ENCODE measurements at regions not wholly inside any gene's neighbourhood (a gene's known extent, or its start where the extent isn't known, plus 50 kb on each side); places are given as distances from the start of the nearest gene placed in this dataset.

GRCh38 chr6:109315341-109316110 lies 66.7 kb downstream of the CD164 start:
- H3K9me3 ChIP-seq (replicated peaks) = no peaks in the 10 kb centered on the region
- H3K4me3 ChIP-seq = no peak overlapping the region
- TF ChIP-seq CTCF (IDR thresholded peaks at IDR 0.05; ENCODE audit: borderline replicate concordance) = no peak
- no peaks in the 10 kb centered on the region for H3K36me3 ChIP-seq
- no peak for DNase-seq
- intact Hi-C loops (cut with micrococcal nuclease) = no loop called here
- no peak overlapping the region for H3K27ac ChIP-seq (replicated peaks)
- peaks cover 7% of the 10 kb centered on the region for H3K4me1 ChIP-seq
- no peaks in the 10 kb centered on the region for H3K27me3 ChIP-seq (ENCODE audit: low read depth)

- Histone ChIP-seq H3K36me3 (no peaks in the 10 kb centered on the region), H3K9me3 (replicated peaks) (no peaks in the 10 kb centered on the region), H3K27me3 (ENCODE audit: low read depth) (no peaks in the 10 kb centered on the region), H3K4me1 (peaks cover 7% of the 10 kb centered on the region), H3K4me3 (no peak overlapping the region), H3K27ac (replicated peaks) (no peak overlapping the region)
- intact Hi-C loops (cut with micrococcal nuclease) = no loop called here
- no peak for TF ChIP-seq CTCF (IDR thresholded peaks at IDR 0.05; ENCODE audit: borderline replicate concordance)
- no peak for DNase-seq
These were observed 68.0 kb downstream of the CD164 start for GRCh38 chr6:109314313-109314712.

- no peak for TF ChIP-seq CTCF (IDR thresholded peaks at IDR 0.05; ENCODE audit: borderline replicate concordance)
- Histone ChIP-seq H3K4me3 (no peak overlapping the region), H3K9me3 (replicated peaks) (no peaks in the 10 kb centered on the region), H3K4me1 (no peaks in the 10 kb centered on the region), H3K36me3 (no peaks in the 10 kb centered on the region), H3K27me3 (ENCODE audit: low read depth) (no peaks in the 10 kb centered on the region), H3K27ac (replicated peaks) (peak overlapping the region; percentile 43)
- DNase-seq = no peak
- intact Hi-C loops (cut with micrococcal nuclease) = no loop called here
These were observed 69.1 kb downstream of the CD164 start for GRCh38 chr6:109313139-109313538.

GRCh38 chr6:109311471-109311870 lies 70.8 kb downstream of the CD164 start:
- H3K36me3 ChIP-seq = no peaks in the 10 kb centered on the region
- H3K27ac ChIP-seq (replicated peaks) = no peak overlapping the region
- H3K4me1 ChIP-seq = no peaks in the 10 kb centered on the region
- no peak overlapping the region for H3K4me3 ChIP-seq
- H3K9me3 ChIP-seq (replicated peaks) = no peaks in the 10 kb centered on the region
- no peak for TF ChIP-seq CTCF (IDR thresholded peaks at IDR 0.05; ENCODE audit: borderline replicate concordance)
- DNase-seq = no peak
- intact Hi-C loops (cut with micrococcal nuclease) = no loop called here
- no peaks in the 10 kb centered on the region for H3K27me3 ChIP-seq (ENCODE audit: low read depth)

- intact Hi-C loops (cut with micrococcal nuclease) = no loop called here
- no peak for TF ChIP-seq CTCF (IDR thresholded peaks at IDR 0.05; ENCODE audit: borderline replicate concordance)
- Histone ChIP-seq H3K4me1 (peaks cover under 1% of the 10 kb centered on the region), H3K9me3 (replicated peaks) (no peaks in the 10 kb centered on the region), H3K27ac (replicated peaks) (no peak overlapping the region), H3K4me3 (no peak overlapping the region), H3K36me3 (no peaks in the 10 kb centered on the region), H3K27me3 (ENCODE audit: low read depth) (no peaks in the 10 kb centered on the region)
- DNase-seq = no peak
These were observed 72.3 kb downstream of the CD164 start for GRCh38 chr6:109309917-109310316.

All from left ventricle myocardium inferior (tissue), 1 donor.